GM19395 (cell line): ENCODE measurements at regions not wholly inside any gene's neighbourhood (a gene's known extent, or its start where the extent isn't known, plus 50 kb on each side); places are given as distances from the start of the nearest gene placed in this dataset.

ENCODE experiments used
- ATAC-seq: cut with Tn5 transposase; IDR thresholded peaks from one replicate; pipeline ENCODE4 v1.9.1; 2021; ENCODE audit warnings: mild to moderate bottlenecking, moderate library complexity; ENCODE audit not compliant: unreplicated experiment

GRCh38 chr10:120279196-120279595, 177.8 kb upstream of the PLPP4 start:
- ATAC-seq: no peak

- ATAC-seq: no peak
Observed at GRCh38 chr10:120282421-120282820, 174.6 kb upstream of the PLPP4 start.

DNA sequence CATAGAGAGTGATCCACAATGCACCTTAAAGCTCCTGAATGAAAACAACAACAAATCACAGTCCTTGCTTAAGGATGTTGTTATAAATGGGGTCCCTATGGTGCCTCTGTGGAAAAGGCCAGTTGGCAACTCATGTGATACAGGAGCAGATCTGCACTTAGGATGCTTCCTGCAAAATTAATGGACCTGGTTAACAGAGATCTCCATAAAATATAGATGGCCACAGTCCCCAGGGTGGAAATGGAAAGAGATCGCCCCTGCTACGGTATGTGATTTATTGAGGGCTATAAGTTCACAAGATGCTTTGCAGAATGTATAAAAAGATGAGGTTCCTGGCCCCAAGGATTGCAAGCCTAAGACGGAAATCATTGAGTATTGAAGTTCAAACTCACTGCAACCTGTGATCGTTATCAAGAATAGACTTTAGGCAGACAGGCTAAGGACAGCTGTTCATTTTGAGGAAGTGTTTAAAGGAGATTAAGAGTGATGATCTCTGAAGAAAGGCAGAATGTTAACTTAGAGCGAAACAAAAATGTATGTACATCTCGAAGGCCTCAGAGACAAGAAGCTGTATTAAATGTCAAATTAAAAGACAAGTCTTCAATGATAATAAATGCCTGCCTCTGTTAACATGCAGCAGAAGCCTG, 174.1 kb upstream of the PLPP4 start:
- no peak for ATAC-seq

- no peak for ATAC-seq
Observed at GRCh38 chr10:120285408-120285807, 171.6 kb upstream of the PLPP4 start.

DNA sequence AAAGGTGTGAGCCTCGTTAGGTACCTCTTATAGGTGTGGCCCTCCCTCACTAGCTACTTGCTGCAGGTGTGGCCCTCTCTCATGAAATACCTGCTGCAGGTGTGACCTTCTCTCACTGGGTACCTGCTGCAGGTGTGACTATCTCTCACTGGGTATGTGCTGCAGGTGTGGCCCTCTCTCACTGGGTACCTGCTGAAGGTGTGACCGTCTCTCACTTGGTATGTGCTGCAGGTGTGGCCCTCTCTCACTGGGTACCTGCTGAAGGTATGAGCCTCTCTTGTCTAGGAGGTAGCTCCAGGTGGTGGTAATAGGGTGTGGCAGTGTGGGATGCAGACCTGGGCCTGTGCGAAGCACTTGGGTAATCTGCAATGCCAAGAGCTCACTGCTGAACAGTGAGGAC, 170.7 kb upstream of the PLPP4 start:
- ATAC-seq: no peak

DNA sequence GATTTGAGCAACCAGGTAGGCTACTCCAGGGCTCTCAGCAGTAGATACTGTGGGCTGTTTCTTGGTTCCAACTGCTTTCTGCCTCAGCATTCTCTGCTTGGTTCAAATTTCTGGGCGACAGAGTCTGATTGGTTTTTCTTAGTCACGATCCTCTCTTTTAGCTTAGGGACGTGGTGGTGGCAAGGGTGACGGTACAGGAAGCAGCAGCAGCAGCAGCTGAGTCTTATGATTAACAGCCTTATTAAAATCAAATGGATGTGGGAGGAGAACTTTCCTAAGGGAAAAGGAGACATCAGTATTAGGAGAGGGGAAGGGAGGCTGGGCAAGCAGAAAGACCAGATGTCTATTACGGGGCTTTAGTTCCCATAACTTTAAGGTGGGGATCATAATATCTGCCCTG, 156.5 kb upstream of the PLPP4 start:
- ATAC-seq: no peak

GRCh38 chr10:120308589-120308988, 148.4 kb upstream of the PLPP4 start:
- ATAC-seq: no peak

- ATAC-seq: no peak
Observed at GRCh38 chr10:120313715-120314114, 143.3 kb upstream of the PLPP4 start.

GRCh38 chr10:120314442-120314841, 142.6 kb upstream of the PLPP4 start:
- no peak for ATAC-seq

GRCh38 chr10:120318862-120319261, 138.2 kb upstream of the PLPP4 start:
- no peak for ATAC-seq

GRCh38 chr10:120327675-120328074, 129.4 kb upstream of the PLPP4 start:
- ATAC-seq: no peak

- ATAC-seq: no peak
Observed at GRCh38 chr10:120328647-120329046, 128.4 kb upstream of the PLPP4 start.

GRCh38 chr10:120335553-120335952, 121.5 kb upstream of the PLPP4 start:
- ATAC-seq: no peak

DNA sequence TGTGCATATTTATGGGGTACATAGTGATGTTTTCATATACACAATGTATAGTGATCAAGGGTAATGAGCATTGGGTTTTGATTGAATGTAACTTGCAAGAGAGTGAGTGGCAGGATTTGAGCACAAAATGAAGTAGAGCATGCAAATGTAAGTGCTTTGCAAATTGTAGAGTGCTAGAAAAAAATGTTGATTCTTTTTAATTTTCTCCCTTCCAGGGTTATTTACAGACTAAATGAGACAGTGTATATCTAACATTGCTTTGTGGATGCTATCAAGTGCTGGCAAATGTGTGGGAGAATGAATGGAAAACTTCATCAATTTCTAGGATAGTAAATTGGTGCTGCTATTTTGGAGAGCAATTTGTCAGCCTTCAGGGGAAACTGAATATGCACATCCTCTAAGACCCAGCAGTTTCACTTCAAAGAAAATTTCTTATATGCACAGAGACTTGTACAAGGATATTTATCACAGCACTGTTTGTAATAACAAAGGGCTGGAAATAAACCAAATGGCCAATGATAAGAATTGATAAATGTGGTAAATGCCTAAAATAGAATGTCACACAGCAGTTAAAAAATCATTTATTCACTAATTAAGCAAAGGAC, 120.6 kb upstream of the PLPP4 start:
- ATAC-seq: no peak

DNA sequence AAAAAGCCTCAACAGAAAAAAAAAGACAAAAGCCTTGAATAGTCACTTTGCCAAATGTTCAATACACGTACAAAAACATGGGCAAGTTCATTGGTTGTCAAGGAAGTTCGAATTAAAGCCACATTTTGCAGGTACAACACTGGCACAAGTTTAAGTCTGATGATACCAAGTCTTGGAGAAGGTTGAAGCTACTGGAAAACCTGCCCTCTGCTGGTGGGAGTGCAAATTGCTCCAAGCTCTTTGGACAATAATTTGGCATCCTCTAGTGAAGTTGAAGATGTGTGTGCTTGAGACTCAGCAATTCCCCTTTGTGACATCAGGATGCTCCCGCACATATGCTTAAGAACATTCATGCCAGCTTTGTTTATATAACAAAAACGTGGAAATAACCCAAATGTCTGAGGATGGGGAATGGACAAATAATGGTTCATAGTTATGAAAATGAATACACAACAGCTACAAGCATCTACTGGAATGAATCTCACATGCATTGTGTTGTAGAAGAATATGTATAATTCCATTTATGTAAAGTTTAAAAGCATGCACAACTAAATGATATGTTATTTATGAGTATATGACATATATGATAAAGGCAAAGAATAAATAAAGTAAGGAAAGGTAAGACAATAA, 120.0 kb upstream of the PLPP4 start:
- no peak for ATAC-seq

- ATAC-seq: no peak
Observed at GRCh38 chr10:120342115-120342714, 114.8 kb upstream of the PLPP4 start.

GRCh38 chr10:120345186-120345585, 111.8 kb upstream of the PLPP4 start:
- no peak for ATAC-seq

- ATAC-seq: no peak
Observed at GRCh38 chr10:120347644-120348043, 109.4 kb upstream of the PLPP4 start.

DNA sequence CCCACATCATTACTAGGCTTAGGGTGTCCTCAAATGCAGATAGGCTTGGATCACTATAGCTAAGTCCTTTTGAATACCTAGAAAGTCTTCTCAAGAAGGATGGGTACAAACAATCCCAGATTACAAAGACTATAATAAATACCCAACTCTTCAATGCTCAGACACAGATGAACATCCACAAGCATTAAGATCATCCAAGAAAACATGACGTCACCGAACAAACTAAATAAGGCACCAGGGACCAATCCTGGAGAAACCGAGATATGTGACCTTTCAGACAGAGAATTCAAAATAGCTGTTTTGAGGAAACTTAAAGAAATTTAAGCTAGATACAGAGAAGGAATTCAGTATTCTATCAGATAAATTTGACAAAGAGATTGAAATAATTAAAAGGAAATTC, 108.0 kb upstream of the PLPP4 start:
- ATAC-seq: no peak

- ATAC-seq: no peak
Observed at GRCh38 chr10:120355425-120355824, 101.6 kb upstream of the PLPP4 start.

DNA sequence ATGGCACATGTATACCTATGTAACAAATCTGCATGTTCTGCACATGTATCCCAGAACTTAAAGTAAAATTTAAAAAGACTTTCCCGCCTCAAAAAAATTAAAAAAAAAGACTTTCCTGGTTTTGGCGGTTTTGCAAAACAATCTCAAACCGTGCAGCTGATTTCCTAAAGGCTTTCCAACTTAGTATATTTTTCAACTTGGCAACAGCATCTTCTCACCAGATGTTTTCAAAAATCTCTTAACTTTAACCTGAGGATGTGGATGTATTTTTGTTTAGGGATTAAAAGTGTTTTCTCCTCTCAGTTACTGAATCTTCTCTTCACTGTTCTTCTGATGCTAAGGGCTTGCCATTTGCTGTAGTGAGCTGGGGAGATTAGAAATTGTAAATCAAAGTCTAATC, 96.5 kb upstream of the PLPP4 start:
- no peak for ATAC-seq

GRCh38 chr10:120365872-120366271, 91.2 kb upstream of the PLPP4 start:
- ATAC-seq: no peak
